GM18517 (cell line): ENCODE measurements at regions not wholly inside any gene's neighbourhood (a gene's known extent, or its start where the extent isn't known, plus 50 kb on each side); places are given as distances from the start of the nearest gene placed in this dataset.
"Not testable (repeated sequence)": the region's sequence is repeated elsewhere in the genome, so short reads cannot be mapped to it uniquely, and the experiment has no call there.

Experiments used
- ATAC-seq: cut with Tn5 transposase; IDR thresholded peaks from one replicate; pipeline ENCODE4 v1.9.1; 2021; ENCODE audit warnings: mild to moderate bottlenecking, moderate library complexity; ENCODE audit not compliant: unreplicated experiment

GRCh38 chr21:35202431-35202830, 153.3 kb upstream of the RUNX1 start:
- ATAC-seq, result no peak

DNA sequence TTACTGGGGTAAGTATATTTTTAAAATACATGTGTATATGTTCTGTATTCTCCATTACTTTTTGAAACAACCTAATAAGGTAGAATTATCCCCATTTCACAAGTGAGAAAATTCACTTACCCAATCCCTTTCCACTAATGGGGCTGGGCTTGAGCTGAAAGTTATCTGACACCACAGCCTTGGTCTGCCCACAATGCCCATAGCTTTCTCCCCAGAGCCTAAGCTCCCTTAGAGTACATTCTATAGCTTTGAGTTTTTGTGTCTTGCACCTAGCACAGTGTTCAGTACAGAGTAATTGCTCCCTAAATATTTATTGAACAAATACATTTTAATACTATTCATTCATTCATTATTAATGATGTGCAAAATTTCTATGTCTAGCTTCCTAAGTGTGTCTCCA, 152.7 kb upstream of the RUNX1 start:
- no peak for ATAC-seq

DNA sequence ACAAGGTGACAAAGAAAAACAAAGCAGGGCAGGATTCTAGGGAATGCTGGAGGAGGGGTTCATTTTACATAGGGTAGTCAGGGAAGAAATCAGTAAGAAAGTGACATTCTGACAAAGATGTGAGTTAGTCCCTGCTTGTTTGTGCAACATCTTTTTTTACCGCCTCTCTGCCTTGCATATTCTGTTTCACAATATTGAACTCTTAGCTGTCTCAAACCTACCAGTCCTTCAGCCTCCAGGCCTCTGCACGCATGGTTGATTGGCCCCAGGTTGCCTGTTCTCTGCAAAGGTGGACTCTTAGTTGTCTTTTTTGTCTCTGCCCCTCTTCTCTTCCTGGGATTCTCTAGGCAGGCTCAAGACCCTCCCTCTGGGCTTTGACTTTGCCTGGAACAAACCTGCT, 152.2 kb upstream of the RUNX1 start:
- no peak for ATAC-seq

- no peak for ATAC-seq
Observed at GRCh38 chr21:35199733-35200015, 150.6 kb upstream of the RUNX1 start.

- ATAC-seq, result no peak
Observed at GRCh38 chr21:35198982-35199732, 150.1 kb upstream of the RUNX1 start.

- no peak for ATAC-seq
Observed at GRCh38 chr21:35198565-35198964, 149.5 kb upstream of the RUNX1 start.

DNA sequence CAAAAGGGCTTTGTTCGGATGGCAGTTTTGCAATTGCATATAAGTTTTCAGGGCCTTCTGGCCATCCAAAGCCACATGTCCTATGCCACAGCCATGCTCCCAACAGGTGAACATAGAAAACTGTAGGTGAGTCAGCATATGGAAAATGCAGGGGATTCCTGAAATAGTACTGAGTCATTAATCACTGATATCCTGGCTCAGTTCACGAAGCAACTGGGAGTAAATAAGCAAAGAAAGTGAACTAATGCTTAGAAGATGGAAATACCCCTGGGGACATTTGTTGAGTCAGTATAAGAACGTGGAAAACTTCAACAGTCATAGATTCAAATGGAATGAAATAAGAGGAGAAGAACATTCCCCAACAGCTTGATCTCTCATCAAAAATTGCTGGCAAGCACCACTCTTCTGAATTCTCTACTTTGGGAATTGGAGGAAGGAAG, 148.9 kb upstream of the RUNX1 start:
- no peak for ATAC-seq

DNA sequence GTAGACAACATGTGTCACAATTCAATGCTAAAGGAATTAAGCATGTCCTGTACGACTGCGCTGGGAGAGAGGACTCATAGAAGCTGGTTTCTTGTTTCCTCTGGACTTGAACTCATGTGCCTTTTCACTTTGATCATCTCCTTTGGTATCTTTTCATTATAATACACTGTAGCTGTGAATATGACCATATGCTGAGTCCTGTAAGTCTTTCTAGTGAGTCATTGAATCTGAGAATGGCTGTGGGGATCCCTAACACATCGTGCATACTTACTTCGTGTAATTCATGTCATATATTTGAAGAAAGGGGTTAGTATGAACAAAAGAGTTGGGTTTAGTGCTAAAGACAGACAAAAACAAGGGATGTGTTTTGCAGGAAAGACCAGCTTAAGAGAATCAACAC, 148.1 kb upstream of the RUNX1 start:
- no peak for ATAC-seq

- no peak for ATAC-seq
Observed at GRCh38 chr21:35196128-35196527, 147.0 kb upstream of the RUNX1 start.

GRCh38 chr21:35195232-35195631, 146.1 kb upstream of the RUNX1 start:
- ATAC-seq, result no peak

- ATAC-seq, result no peak
Observed at GRCh38 chr21:35191754-35192153, 142.7 kb upstream of the RUNX1 start.

DNA sequence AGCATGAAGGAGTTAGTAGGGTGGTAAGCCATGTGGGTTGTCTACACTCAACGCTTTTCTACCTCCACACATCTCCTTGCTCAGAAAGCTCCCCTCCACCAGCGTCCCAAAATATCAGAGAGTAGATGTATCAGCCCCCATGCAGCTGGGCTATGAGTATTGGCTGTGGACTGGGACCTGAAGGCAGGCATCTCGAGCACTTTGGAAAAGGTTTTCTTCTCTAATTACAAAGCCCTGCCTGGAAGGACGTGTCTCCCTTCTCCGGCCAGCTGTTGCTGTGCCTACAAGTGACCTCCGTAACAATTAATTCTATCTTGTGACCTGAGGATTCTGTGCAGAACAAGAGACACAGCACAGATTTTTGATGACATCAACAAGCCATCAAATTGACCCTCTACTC, 142.0 kb upstream of the RUNX1 start:
- no peak for ATAC-seq

DNA sequence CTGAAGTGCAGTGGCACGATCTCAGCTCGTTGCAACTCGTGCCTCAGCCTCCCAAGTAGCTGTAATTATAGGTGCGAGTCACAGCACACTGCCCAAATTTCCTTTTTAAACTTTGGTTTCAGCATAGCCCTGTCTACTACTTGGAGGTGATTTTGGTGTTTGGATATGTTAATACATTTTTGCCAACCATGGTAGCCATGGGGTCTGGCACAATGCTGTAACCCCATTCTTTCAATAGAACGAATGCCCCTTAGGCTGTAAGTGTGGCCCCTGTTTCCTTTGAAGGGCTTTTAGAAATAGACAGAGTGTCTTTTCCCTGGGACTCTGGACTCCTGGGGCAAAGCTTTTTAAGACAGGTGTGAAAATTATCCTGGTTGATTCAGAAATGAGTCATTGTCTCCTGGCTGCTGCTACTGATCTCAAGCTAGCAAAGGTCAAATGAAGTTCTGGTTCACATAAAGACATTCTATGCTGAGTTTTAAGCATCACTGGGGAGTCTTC, 141.1 kb upstream of the RUNX1 start:
- ATAC-seq, result no peak

DNA sequence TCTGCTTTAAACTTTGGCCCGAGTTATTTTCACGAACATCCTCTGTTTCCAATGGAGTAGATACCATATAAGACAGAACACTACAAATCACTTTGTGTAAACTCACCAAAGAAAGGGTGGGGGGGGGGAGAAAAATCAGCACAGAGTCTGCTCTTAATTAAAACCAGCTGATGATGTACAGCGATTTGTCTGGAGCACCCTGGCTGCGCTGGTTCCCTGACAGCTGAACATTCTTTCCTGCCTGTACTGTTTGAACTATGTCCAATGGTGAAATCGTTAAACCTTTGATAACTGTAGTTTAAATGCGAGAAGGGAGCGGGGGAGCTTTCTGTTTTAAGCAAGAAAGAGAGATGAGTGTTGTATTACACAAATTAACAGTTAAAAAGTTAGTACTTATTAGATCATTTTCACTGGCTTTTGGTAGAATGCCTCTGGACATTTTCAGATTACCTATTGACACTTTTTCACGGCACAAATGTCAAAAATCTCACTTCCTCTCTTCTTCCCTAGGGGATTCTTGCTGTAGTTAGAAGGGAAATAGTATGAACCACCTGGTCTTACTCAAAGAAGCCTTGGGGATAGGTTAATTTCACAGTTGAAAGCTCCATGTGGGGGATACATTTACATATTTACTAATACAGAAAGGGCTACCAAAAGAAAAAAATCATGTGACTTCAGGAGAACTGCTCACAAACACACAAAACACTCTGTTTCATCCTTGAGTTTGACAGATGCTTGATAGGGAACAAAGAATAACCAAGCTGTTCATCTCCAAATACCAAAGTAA, 140.2 kb upstream of the RUNX1 start:
- peak; percentile 91 for ATAC-seq

DNA sequence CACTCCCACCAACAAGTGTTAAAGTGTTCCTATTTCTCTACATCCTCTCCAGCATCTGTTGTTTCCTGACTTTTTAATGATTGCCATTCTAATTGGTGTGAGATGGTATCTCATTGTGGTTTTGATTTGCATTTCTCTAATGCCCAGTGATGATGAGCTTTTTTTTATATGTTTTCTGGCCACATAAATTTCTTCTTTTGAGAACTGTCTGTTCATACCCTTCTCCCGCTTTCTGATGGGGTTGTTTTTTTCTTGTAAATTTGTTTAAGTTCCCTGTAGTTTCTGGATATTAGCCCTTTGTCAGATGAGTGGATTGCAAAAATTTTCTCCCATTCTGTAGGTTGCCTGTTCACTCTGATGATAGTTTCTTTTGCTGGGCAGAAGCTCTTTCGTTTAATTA, 134.3 kb upstream of the RUNX1 start:
- ATAC-seq, result not testable (repeated sequence)

DNA sequence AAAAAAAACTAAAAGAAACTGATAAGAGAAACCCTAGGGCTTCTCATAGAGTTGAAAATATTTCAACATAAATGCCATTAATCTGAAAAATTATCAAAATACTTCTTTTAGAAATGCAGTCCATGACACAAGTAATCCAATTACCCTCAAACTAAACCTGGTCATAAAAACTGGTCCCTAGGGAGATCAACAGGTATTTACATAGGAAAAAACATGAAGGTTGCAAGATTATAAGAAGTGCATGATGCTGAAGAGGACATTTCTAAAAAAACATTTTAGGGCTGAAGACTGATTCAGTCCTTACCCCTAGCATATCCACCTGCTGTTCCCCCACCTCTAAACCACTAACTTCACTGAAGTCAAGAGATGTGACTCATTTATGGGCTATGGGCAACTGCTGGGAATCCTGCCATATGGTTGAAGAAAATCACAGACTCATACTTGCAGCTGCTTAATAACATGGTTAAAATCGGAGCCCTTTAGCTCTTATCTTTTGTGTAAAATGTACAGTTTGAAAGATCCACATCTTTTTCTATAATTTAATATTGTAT, 131.0 kb upstream of the RUNX1 start:
- no peak for ATAC-seq

DNA sequence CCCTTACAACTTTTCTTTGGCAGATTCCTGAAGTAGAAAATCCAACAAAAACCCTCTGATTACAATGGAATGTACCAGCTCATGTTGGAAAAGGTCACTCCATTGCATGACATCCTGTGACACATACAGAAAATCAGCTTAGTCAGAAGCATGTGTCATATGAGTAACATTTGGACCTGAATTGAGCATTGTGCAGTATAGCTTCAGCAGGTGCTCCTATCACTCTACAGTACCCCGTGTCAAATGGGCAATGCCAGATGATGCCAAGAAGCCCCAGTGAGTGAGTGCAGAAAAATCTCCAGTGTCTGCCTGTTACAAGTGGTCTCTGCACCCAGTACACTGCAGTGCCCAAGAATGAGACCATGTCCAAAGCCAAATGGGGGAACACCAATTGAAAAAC, 129.7 kb upstream of the RUNX1 start:
- no peak for ATAC-seq

DNA sequence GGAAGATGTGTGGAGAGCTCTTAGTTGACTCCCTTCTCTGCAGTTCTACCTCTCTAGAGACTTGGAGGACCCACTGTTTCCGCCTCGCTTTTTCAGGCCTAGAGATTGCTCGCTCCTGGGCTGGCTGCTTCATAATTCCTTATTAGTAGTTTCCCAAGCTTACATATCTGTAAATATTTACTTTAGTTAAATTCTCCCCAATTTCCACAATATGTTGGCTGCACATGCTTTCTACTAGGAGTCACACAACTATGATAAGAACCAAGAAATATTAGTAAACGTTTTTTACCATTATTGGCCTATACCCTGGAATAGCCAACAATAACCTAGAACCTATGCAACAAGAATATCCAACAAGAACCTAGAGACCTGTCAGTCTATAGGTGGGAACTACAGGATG, 129.0 kb upstream of the RUNX1 start:
- ATAC-seq, result no peak

GRCh38 chr21:35172231-35172630, 123.1 kb upstream of the RUNX1 start:
- ATAC-seq, result no peak

DNA sequence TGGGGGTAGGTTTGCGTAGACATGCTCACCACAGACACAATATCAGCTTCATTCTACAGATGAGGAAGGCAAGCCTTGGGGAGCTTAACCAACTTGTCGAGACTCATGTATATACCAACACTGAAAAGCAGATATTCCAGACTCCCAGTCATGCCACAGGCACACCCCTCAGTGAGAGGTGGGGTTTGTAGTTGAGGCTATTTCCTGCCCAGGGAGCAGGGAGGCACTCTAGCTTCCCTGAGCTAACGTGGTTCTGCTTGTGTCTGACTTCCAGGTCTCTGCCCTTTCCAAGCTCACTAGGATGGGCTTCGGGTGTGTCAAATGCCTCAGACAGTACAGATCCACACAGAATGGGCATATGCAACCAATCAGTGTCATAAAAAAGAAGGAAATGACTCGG, 122.3 kb upstream of the RUNX1 start:
- no peak for ATAC-seq

DNA sequence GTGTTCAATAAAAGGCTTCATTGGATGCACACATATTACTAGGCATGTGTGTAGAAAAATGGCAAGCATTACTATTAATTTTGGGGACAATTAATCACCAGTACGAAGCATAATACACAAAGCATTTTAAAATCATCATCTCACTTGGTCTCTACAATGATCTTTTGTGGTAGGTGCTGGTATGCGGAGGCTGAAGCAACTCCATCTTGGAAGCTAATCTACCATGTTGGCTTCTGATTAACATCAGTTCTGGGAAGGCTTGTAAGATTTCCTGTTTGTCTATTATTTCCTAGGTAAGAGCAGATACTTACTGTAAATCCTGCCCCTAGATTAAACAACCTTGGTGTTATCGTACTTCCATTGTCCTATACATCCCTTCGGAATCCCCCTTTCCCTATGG, 121.7 kb upstream of the RUNX1 start:
- ATAC-seq, result no peak

DNA sequence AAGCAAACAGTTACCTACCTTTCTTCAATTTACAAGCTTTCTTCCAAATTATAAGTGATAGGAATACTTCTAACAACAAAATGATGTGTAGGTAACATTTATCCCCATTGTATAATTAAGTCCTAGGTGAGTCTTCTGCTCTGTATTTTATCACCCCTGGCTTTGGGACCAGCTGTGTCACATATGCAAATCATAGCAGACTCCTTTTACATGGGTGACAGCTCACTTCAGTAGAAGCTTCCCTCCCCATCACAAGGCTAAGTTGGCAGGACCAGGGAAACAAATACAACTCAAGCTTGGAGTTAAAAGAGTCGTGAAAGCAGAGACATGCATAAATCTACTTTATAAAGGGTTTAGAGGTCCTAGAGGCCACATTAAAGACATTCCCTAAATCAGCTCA, 121.1 kb upstream of the RUNX1 start:
- no peak for ATAC-seq
